Adipocyte (in vitro differentiated cells): ENCODE measurements at regions not wholly inside any gene's neighbourhood (a gene's known extent, or its start where the extent isn't known, plus 50 kb on each side); places are given as distances from the start of the nearest gene placed in this dataset.

Experiments
- DNase-seq: peaks from one replicate; pipeline ENCODE4 v3.0.0-alpha.2; 2015; ENCODE audit warnings: low read depth
- H3K27me3 ChIP-seq: replicated peaks from 2 replicates; pipeline ENCODE4 v1.7.0; 2013; ENCODE audit warnings: mild to moderate bottlenecking, low read length, moderate library complexity; ENCODE audit not compliant: control insufficient read depth, insufficient read depth
- H3K36me3 ChIP-seq: 2 replicates; pipeline ENCODE4 v1.7.0; 2013; ENCODE audit warnings: low read length, mild to moderate bottlenecking, moderate library complexity; ENCODE audit not compliant: control insufficient read depth, insufficient read depth, severe bottlenecking
- H3K4me1 ChIP-seq: 2 replicates; pipeline ENCODE4 v1.7.0; 2013; ENCODE audit warnings: mild to moderate bottlenecking, low read length, moderate library complexity; ENCODE audit not compliant: control insufficient read depth, insufficient read depth
- H3K4me3 ChIP-seq: 2 replicates; pipeline ENCODE4 v1.7.0; 2013; ENCODE audit warnings: mild to moderate bottlenecking, low read length, moderate library complexity
- H3K9ac ChIP-seq: 2 replicates; pipeline ENCODE4 v1.7.0; 2013; ENCODE audit warnings: mild to moderate bottlenecking, low read length, moderate library complexity
- H3K9me3 ChIP-seq: 2 replicates; pipeline ENCODE4 v1.7.0; 2013; ENCODE audit warnings: mild to moderate bottlenecking, low read length, moderate library complexity; ENCODE audit not compliant: control insufficient read depth

DNA sequence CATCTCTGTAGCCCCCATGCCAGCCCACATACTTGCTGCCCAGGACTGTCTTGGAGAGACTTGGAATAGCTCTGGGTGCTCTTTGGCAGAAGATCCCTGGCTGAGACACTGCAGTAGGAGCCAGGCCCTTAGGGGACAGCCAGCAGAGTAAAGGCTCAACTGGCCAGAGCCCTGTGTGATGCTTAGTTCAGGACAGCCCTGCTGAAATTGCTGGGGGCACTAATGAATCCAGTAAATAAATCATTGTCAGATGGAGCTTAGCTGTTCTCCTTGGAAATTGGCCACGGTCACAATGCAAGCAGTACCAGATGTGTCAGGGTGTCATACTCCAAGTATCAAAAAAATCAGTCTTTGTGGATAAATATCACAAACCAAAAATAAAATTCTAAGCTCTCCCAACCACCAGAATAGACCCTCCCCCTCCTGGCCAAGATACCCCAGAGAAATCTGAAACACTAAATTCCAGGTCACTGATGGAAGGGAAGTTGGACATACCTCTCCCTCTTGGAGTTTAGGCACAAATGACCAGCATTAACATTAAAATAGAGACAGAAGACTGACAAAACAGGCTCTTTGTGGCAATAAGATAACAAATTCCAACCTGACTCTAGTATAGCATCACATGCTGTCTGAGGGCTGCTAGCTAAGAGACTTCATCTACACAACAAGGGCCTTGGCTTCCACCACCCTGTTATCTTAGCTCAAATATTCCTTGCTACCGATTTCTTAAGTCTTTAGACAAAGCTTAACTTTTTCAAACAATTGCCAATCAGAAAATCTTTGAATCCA lies 83.2 kb upstream of the DNAH14 start:
- no peaks in the 10 kb centered on the region for H3K27me3 ChIP-seq
- H3K4me3 ChIP-seq: no peak overlapping the region
- H3K4me1 ChIP-seq: no peaks in the 10 kb centered on the region
- H3K36me3 ChIP-seq: no peaks in the 10 kb centered on the region
- H3K9ac ChIP-seq: no peak overlapping the region
- DNase-seq: no peak
- peaks cover 6% of the 10 kb centered on the region for H3K9me3 ChIP-seq

DNA sequence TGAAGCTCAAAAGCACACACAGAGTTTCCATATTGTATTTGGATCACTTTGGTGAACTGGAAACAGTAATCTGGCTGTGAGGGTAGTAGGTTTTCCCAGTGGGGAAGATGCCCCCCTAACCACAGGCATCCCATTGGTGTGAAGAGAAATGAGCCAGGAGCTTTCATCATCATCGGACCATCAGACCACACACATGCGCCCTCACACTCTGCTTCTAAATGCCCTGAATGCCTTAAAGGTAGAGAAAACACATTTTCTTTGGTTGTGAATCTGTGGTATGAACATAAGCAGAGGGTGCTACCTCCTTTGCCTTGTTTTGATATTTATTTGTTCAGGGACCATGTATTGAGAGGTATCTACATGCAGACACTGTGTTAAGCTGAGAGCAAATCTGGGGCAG lies 79.0 kb upstream of the DNAH14 start:
- Histone ChIP-seq H3K4me3 (no peak overlapping the region), H3K27me3 (no peaks in the 10 kb centered on the region), H3K9ac (no peak overlapping the region), H3K36me3 (no peaks in the 10 kb centered on the region), H3K4me1 (peaks cover 3% of the 10 kb centered on the region), H3K9me3 (no peaks in the 10 kb centered on the region)
- no peak for DNase-seq

DNA sequence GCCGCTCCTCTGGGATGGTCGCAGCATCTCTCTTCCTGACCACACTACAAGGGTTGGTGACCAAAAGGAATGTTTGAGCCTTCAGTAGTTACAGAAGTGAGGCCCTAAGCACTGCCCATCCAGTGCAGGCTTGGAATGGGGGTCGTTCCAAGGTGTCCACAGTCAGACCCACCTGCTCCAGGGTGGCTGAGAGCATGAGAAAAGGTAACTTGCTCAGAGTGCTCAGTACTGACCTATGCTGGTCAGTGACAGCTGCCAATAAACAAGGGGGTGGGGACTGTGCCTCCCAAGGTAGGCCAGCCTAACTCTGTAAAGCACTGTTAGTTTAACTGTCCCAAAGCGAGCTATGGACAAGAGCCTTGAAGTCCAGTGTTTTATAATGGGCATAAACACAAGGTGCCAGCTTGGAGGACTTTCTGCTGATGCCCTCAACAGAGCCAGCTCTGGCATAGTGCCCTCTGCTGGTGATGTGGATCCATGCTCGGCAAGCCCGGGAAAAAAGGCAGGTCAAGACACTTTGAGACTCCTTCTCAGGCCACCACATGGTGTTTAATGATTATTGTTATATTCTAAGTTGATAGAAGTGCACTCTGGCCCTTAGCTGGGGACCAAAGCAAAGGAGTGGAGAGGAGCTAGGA lies 78.1 kb upstream of the DNAH14 start:
- H3K36me3 ChIP-seq: no peaks in the 10 kb centered on the region
- H3K27me3 ChIP-seq: no peaks in the 10 kb centered on the region
- H3K9ac ChIP-seq: no peak overlapping the region
- H3K9me3 ChIP-seq: no peaks in the 10 kb centered on the region
- H3K4me1 ChIP-seq: peaks cover 3% of the 10 kb centered on the region
- H3K4me3 ChIP-seq: no peak overlapping the region
- peak; percentile 62 for DNase-seq

DNA sequence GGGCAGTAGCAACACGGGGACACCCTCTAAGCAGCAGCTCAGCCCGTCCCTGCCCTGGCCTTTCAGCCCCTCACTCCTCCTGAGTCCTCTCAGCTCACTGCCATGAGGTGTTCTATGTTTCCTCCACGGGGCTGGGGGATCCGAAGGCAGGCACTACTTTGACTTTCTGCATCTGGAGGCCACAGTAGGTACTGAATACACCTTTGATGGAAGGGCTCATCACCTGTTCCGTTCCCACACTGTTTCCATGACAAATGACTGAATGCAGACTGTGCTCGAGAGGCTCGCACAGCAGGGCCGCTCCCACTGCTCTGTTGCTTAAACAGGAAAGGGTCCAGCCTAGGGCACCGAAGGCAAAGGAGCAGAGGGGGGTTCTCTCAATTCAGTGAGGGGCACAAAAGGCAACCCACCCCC lies 77.6 kb upstream of the DNAH14 start:
- H3K27me3 ChIP-seq: no peaks in the 10 kb centered on the region
- no peak for DNase-seq

DNA sequence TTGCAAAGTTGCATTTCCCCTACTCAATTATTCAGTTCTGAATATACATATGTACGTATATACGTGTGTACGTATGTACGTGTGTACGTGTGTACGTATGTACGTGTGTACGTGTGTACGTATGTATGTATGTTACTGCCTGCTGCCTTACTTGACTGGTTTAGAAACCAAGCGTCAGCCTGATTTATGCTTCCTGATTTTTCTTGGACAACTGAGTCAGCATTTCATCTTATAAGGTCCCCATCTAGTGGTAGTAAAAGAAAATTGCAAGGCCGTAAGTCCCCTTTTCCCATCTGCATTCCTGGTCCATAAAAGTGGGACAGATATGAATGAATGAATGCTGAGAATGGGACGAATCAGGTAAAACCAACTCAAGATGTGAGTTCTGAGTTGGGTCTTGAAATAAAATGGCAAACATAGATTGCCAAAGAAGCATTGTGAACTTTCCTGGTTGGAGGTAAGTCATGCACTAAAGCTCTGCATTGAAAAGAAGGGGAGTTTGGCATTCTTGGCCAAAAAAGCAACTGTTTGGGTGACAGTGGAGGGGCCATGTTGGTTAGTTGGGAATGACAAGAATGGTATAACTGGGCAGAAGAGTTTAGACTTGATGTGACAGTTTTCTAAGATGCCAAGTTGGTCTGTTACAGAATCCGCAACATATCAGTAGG lies 76.4 kb upstream of the DNAH14 start:
- no peaks in the 10 kb centered on the region for H3K9me3 ChIP-seq
- DNase-seq: peak; percentile 80
- no peak overlapping the region for H3K4me3 ChIP-seq
- no peaks in the 10 kb centered on the region for H3K27me3 ChIP-seq
- H3K36me3 ChIP-seq: no peaks in the 10 kb centered on the region
- no peak overlapping the region for H3K9ac ChIP-seq
- H3K4me1 ChIP-seq: peaks cover 3% of the 10 kb centered on the region

More for the DNA sequence above, 77.6 kb upstream of the DNAH14 start:
- Histone ChIP-seq H3K4me1 (peaks cover 3% of the 10 kb centered on the region), H3K9me3 (no peaks in the 10 kb centered on the region), H3K4me3 (no peak overlapping the region), H3K9ac (no peak overlapping the region), H3K36me3 (no peaks in the 10 kb centered on the region)

DNA sequence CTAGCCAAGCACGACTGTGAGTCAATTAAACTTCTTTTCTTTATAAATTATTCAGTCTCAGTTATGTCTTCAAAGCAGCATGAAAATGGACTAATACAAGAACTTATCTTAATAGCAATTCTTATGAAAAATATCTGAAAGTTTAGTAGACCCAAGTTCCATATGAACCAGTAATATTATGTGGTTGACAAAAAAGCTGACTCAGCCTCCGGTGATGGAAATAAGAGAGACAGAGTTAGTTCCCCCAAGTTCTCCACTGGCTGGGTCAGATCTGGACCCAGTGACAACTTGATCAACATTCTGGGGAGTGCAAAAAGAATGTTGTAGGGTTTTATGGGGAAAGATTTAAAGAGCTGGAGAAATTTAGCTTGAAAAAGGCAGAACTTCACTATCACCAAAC lies 72.5 kb upstream of the DNAH14 start:
- no peak overlapping the region for H3K4me3 ChIP-seq
- peaks cover 8% of the 10 kb centered on the region for H3K4me1 ChIP-seq
- no peaks in the 10 kb centered on the region for H3K9me3 ChIP-seq
- H3K27me3 ChIP-seq: peaks cover 3% of the 10 kb centered on the region
- no peak for DNase-seq
- no peaks in the 10 kb centered on the region for H3K36me3 ChIP-seq
- H3K9ac ChIP-seq: no peak overlapping the region

DNA sequence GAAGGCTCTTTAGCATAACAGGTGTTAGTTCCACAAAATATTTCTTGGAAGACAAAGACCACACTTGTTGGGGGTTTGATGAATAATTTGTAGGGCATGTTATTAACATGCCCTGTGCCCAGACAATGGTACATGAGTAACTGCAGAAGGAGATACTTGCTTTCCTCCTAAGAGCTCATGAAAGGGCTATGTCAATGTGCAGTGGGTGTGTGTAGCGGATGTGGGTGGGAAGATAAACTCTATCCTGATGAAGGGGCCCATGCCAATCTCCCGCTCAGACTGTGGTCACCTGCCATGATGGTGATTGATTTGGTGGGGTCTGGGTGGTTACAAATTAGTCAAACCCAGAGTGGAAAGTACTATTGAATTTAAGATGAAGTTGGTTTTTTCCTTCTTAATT lies 69.8 kb upstream of the DNAH14 start:
- no peak for DNase-seq
- Histone ChIP-seq H3K36me3 (no peaks in the 10 kb centered on the region), H3K9ac (no peak overlapping the region), H3K9me3 (no peaks in the 10 kb centered on the region), H3K27me3 (peaks cover 3% of the 10 kb centered on the region), H3K4me1 (peaks cover 5% of the 10 kb centered on the region), H3K4me3 (no peak overlapping the region)

DNA sequence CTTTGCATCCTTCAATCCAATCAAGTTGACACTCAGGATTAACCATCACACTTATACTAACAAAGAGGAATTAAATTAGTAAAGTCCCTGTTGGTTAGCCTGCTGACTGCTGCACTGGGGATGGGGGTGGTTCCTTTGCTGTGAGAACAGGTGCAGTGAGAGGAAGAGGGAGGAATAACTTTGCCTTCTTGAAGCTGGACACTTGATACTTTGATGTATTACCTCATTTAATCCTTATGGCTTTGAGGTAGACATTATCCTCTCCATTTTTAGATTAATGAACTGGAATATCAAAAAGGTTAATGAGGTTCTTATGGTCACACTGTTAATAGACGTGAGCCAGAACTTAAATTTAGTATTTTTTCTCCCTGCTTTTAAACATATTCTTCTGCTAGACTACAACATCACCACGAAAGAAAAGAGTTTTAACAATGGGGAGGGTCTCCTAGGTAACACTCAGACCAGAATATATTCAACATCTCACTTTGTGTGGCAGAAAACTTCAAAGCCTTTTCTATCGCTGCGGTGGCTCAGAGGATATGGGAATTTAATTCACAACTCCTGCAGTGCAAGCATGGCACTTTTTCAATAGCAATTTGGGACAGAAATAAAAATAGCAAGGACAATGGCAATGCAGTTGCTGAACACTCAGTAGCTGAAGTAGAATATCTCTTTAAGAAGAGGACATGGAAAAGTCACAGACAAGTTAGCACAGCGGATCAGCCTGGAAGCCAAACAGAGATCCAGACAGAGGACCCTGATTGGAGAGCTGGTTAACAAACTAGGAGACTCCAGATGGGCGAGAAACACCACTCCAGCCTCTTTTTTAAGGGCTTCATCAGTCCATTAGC lies 68.8 kb upstream of the DNAH14 start:
- Histone ChIP-seq H3K9me3 (peaks cover 5% of the 10 kb centered on the region), H3K4me3 (no peak overlapping the region), H3K9ac (no peak overlapping the region), H3K27me3 (peaks cover 3% of the 10 kb centered on the region), H3K36me3 (no peaks in the 10 kb centered on the region), H3K4me1 (peaks cover 5% of the 10 kb centered on the region)
- DNase-seq: no peak

DNA sequence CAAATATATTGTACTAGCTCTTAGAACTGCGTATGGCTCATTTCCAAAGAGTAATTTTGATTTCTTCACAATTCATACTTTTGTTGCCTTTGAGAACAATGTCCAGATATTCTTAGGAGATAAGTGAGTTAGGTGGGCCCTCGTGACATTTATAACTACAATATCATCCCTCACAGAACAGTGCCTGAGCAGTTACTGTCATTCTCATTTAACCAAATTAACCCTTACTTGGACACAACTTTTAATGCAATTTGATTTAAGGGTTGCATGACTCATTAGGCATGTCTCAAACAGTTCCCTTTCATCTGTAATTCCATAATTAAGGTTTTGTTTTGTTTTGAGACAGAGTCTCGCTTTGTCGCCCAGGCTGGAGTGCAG lies 68.1 kb upstream of the DNAH14 start:
- peaks cover 5% of the 10 kb centered on the region for H3K4me1 ChIP-seq
- H3K9me3 ChIP-seq: peaks cover 11% of the 10 kb centered on the region
- no peak overlapping the region for H3K4me3 ChIP-seq
- peaks cover 3% of the 10 kb centered on the region for H3K27me3 ChIP-seq
- no peaks in the 10 kb centered on the region for H3K36me3 ChIP-seq
- H3K9ac ChIP-seq: no peak overlapping the region
- no peak for DNase-seq

DNA sequence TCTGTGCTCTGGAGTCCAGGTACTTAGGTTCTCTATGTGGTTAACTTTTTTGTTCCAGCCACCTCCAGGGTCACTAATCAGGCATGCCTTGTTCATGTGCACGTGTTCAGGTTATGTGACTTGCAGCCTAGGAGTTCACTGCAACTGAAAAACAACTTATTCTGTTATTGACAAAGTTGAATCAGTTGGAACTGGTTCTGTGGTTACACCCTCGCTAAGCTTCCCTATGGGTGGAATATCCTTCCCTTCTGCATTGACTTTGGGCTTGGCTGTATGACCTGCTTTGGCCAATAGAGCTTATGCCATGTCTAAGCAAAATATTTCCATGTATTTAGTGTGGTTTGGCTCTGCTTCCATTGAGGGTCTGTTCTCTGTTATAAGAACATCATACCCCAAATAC lies 66.0 kb upstream of the DNAH14 start:
- H3K4me3 ChIP-seq: no peak overlapping the region
- no peak overlapping the region for H3K9ac ChIP-seq
- H3K9me3 ChIP-seq: peaks cover 23% of the 10 kb centered on the region
- H3K36me3 ChIP-seq: no peaks in the 10 kb centered on the region
- H3K27me3 ChIP-seq: peaks cover 3% of the 10 kb centered on the region
- DNase-seq: no peak
- H3K4me1 ChIP-seq: peaks cover 5% of the 10 kb centered on the region

DNA sequence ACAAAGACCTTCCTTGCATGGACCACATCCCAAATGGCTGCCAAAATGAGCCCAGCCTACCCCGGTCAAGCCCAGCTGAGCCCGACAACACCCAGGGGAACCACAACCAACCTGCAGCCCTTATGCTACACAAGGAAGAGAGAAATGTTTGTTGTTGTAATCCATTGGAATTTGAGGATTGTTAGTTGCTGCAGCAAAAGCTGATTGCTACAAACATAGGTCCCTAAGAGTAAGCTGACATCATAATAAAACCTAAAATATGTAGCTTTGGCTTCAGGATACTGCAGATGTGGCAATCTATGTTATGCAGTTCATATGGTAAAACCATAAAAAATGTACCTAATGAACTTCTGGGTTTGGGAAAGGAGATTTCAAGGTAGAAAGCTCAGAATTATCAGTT lies 65.5 kb upstream of the DNAH14 start:
- H3K36me3 ChIP-seq: no peaks in the 10 kb centered on the region
- H3K9me3 ChIP-seq: peaks cover 23% of the 10 kb centered on the region
- H3K4me1 ChIP-seq: peaks cover 5% of the 10 kb centered on the region
- no peak overlapping the region for H3K4me3 ChIP-seq
- no peak overlapping the region for H3K9ac ChIP-seq
- DNase-seq: peak; percentile 73
- peaks cover 3% of the 10 kb centered on the region for H3K27me3 ChIP-seq
